ENCODE measurements at regions not wholly inside any gene's neighbourhood (a gene's known extent, or its start where the extent isn't known, plus 50 kb on each side); places are given as distances from the start of the nearest gene placed in this dataset.

DNA sequence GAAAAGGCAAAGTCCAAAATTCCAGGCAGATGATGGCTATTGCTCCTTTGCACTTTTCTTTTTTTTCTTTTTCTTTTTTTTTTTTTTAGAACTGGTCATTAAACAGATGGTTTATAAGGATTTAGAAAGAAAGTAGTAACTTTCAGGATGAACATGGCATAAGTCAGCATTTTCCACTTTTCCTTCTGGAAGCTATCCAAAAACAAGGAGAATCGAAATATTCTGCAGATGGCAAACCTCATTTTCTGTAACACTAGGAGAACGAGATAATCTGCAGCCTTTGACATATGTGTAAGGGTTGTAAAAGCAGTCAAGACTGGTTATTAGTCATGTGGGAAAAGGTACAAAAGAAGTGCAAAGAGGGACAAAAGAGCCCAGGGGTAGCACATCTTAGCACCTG, 69.1 kb upstream of the PUM3 start:
- TF ChIP-seq, protein P1, sequence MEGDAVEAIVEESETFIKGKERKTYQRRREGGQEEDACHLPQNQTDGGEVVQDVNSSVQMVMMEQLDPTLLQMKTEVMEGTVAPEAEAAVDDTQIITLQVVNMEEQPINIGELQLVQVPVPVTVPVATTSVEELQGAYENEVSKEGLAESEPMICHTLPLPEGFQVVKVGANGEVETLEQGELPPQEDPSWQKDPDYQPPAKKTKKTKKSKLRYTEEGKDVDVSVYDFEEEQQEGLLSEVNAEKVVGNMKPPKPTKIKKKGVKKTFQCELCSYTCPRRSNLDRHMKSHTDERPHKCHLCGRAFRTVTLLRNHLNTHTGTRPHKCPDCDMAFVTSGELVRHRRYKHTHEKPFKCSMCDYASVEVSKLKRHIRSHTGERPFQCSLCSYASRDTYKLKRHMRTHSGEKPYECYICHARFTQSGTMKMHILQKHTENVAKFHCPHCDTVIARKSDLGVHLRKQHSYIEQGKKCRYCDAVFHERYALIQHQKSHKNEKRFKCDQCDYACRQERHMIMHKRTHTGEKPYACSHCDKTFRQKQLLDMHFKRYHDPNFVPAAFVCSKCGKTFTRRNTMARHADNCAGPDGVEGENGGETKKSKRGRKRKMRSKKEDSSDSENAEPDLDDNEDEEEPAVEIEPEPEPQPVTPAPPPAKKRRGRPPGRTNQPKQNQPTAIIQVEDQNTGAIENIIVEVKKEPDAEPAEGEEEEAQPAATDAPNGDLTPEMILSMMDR (IDR thresholded peaks at IDR 0.05), result no peak
- TF ChIP-seq POLR2A (IDR thresholded peaks at IDR 0.05), result no peak

Measured in heart left ventricle (tissue), 13 donors.